HT1080 (cell line): ENCODE measurements at regions not wholly inside any gene's neighbourhood (a gene's known extent, or its start where the extent isn't known, plus 50 kb on each side); places are given as distances from the start of the nearest gene placed in this dataset.

Source experiments
- DNase-seq: peaks from one replicate; pipeline ENCODE4 v3.0.0-alpha.2; 2015; ENCODE audit warnings: low read depth

DNA sequence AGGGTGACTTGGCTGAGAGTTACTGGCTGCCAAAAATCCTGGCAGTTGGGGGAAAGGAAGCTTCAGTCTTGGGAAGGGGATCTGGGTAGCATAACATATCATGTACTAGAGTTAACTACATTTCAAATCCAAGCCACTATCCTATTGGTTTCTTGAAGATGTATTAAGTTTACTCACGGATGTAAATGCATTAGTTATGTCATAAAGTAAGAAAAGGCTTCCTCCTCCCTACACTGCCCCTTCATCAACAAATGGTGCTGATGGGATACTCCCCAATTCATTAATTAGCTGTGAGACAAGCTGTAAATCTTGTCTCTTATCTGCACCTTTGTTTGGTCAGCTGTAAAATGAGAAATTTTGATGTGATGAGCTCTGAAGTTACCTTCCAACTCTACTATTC lies 150.1 kb upstream of the SOX5 start:
- no peak for DNase-seq

DNA sequence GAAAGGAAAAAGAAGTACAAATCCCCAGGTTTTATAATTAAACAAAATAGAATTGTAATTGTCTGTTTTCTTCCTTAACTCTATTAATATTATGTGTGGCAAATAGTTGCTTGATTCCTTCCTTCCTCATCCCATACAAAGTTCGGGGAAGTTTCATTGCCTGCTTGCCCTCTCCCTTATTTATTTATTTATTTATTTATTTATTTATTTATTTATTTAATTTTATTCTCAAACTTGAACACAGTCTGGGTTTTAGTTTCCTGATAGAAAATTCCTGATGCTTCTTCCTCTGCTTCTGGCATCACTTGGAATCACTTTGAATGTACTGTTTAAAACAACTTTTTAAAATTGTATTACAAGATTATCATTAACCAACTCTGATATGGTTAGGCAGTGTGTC lies 145.8 kb upstream of the SOX5 start:
- DNase-seq: no peak

DNA sequence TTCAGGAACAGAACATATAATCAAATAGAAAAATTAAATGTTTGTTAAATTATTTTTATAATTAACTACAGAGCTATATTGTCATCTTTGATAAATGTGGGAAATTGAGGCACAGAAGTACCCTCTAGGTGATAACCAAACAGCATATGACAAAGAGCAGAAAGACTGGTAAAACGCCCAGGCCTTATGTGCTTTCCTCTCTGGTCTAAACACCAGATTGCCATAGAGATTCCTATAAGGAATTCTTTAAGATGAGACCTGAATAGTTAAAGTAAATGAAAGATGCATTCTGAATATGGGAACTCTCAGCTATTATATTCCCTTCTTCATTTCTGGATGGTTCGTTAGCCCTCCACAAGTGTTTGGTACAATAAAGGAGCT lies 140.0 kb upstream of the SOX5 start:
- DNase-seq: no peak

DNA sequence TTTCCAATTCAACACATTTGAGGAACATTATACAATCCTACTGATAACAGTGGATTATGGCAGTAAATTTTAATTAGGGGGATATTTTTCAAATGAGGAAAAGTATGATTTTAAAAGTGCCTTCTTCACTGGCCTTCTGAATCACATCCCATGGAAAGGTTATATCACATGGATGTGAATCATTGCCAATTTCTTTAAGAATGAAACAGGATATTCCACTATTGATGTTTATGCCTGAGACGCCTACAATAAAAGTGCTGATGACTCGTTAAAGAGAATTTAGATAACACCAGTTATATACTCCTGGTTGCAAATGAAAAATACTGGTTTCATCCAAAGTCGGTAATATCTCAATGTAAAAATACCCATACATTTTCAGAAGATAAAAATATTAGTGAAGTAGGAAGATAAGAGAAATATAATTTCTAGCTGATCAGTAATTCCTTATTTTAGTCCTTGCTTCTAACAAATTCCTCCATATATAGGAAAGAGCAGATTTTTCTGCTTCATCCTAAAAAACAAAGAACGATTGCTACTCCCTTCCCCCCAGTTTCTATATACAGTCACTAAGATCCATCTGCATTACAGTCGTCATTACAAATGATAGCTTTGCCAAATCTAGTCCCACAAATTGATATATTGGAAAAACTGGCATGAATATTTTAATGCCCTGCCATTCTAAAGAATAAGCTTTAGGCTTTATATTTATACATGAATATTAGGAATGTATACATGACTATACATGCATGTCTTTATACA lies 139.5 kb upstream of the SOX5 start:
- DNase-seq: no peak

DNA sequence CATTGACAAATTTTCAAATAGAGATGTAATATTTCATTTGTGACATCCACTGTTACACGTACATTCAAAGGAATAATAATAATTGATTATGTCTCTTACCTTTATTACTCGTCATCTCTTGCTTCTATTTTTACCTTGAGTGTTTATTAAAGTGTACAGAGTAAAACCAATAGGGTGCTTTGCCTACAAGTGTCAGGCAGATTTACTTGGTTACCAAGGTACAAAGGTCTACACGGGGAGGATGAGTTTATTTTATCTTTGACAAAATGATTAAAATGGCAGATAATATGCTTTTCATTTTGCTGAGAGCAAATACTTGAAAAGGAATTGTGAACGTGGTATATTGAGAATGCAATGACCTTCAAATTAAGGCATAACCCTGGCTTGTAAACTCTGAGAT lies 137.8 kb upstream of the SOX5 start:
- no peak for DNase-seq

DNA sequence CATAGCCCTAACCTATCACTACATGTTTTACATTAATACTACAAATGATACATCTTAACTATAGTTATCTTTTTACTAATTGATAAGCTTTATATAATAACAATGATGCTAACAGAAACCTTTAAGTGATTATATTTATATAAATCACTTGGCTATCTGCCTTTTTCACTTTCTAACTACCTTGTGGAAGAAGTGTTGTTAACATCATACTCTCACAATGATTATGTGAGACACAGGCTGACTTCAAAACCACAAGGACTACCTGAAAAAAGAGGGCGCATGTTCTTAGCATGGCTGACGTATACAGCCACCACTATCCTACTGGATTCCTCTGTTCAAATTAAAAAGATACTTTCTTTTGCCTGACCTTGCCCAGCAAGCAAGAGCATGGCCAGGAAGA lies 135.3 kb upstream of the SOX5 start:
- DNase-seq: no peak

DNA sequence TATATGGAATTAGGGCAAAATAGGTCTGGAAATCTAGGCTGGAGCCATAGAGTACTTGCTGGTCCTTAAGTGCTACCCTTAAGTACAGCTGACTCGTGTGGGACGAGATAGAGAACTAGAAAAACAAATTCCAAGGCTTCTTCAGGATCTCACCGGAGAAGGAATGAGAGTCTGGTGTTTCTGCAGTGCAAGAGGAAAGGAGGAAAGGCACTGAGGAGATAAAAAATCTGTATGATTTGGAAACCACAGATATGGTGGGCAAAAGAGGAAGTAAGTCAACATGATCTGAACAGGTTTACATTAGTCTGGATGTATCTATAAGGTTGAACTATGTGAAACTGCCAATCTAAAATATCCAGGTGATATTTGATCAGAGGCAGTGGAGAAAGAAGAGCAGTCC lies 134.4 kb upstream of the SOX5 start:
- DNase-seq: no peak

DNA sequence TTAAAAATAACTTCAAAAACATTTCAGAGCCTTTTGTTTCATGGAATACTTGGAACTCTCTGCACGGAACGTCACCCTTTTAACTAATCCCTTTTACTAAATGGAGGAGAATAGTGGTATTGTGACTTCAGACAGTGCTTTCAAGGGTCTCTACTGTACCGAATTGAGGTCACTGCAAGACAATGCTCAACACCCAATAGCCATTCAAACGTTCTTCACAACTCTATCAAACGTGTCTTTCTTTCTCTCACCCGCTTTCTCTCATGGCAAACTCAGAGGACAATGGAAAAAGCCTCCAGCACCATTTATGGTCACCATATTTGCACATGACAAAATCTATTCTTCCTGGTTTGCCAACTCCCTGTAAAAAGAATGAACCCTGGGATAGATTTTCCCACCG lies 132.1 kb upstream of the SOX5 start:
- no peak for DNase-seq

DNA sequence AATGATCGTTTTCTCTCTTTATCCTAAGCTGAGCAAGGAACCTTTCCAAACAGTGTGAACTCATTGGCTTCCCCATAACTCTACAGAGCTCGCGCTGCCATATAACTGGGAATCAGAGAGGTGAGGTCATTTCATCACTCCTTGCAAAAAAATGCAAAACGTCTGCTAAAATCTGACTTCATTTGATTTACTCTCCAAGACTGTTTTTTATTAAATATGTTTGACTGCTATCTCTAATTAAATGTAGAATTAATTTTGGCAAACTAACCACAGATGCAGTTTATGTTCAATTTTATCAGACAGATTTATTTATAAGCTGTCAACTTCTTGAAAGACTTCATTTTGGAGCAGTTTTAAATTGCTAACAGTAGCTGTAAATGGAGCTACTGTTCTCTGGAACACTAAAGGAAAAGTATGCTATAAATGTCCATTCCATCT lies 131.6 kb upstream of the SOX5 start:
- DNase-seq: no peak

DNA sequence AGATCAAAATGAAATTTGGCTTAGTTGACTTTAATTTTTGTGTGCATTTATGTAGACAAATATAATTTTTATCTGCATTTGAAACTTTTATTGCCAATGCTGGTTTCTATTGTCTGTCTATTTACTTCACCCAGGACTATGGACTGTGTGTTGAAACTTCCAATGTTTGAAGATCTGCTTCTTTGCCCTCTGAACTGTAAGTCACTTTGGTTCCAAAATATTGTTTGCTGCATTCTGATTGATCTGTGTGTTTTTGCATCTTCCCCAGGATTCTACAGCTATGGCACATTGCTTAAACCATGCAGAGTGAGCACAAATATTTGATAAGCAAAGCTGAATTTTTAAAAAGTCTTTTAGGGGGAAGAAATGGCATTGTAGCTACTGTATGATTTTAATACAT lies 131.0 kb upstream of the SOX5 start:
- no peak for DNase-seq

DNA sequence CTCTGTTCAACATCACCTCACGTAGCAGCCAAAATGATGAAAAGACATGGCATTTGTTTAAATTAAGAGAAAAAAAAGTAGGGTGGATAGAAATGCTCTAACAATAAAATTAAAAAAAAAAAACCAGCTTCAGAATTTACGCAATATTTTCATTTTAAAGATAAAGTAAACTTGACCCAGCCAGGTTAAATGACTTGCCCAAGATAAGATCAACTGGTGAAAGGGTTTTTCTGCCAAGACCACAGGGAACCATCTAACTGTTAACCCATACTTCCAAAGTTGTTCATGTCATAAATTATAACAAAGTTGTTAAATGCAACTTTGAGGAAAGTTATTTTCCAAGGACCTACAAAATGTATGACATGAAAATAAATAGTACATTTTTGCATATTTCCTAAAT lies 129.6 kb upstream of the SOX5 start:
- no peak for DNase-seq

DNA sequence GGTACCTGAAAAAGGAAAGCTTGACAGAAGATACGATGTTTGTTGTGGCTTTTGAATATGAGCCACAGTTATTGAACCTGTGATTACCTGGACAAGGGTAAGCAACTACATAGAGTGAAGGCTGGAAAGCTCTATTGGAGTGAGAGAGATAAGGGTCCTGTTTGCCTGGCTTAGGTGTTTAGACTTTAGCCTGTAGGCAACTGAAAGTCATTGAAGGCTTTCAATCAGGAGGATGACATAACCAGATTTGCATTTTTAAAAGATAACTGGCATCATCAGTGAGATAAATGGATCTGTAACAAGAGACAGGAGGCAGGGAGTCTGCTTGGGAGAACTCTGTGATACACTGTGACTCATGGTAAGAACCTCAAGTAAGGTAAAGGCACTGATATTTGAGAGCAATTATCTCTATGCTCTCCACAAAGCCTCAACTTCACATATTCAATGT lies 128.9 kb upstream of the SOX5 start:
- DNase-seq: peak; percentile 6

DNA sequence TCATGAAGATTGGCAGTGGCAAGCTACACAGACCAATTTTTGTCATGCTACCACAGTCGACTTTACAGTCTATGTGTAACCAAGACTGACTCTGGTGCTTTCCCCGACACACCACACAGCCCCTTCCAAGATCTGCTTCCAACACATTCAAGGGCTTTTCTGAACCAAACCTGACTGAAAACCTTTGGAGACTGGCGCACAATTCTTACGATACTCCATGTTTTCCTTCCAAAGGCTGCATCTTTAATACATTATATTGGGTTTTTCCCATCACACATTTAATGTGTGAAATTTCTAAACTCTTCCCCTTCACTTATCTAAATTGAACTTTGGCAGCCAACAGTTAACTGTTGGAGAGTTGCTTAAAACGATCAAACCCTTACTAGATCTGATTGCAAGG lies 127.7 kb upstream of the SOX5 start:
- DNase-seq: no peak

DNA sequence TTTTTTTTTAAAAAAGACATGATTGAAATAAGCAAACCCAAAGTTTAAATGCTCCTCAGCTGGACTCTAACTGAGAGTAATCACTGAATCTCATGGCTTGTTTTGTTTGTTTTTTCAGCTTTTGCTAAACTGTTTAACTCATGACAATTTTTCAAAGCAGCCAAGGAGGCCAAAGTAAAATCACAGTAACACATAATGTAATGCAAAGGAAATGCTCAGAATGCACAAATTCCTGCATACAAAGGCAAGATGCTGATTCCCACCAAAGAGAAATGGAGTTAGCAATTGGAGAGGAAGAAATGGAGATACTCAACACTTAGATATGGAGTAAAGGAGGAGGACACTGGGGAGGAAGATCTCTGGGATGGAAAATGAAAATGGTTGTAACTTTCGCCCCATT lies 126.2 kb upstream of the SOX5 start:
- no peak for DNase-seq

DNA sequence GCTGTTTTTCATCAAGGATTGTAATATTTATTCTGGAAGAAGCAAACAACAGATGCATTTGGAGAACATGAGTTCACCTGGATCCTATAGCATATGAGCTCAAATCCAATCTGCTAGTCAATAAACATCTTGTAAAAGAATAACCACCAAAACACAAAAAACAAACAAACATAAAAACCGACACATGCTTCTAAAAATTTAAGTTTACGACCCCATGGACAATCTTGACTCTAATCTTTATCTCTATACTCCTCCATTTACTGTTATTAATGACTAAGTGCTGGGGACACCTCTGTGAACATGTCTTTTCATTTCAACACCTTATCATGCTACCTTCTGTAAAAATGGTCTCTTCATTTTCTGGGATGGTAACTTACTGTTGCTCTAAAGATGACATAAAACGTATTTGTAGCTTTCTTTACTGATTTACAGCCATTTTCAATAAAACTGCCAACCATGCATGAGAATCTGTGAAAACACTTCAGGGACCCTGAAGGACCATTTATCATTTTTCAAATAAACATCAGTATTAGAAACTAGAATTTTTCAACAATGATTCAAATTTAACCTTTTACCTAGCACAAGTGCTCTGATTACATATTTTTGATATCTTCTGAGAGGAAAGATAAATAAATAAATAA lies 123.8 kb upstream of the SOX5 start:
- DNase-seq: no peak

DNA sequence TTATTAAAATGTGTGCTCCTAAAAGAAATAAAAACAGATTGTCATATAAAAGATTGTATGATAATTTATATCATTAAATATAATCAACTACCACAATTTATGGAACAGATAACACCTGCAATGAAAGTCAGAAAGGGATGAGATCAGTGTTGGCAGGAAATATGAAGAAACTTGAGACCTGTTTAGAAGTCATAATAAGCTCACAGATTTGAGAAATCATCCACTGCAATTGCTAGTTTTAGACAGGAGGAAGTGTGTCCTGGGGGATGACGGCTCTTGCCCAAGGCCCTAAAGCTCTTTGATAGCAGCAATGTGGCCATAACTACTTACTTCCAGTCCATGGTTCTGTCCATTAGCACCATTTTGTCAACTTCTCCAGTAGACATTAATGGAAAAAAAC lies 122.8 kb upstream of the SOX5 start:
- no peak for DNase-seq

DNA sequence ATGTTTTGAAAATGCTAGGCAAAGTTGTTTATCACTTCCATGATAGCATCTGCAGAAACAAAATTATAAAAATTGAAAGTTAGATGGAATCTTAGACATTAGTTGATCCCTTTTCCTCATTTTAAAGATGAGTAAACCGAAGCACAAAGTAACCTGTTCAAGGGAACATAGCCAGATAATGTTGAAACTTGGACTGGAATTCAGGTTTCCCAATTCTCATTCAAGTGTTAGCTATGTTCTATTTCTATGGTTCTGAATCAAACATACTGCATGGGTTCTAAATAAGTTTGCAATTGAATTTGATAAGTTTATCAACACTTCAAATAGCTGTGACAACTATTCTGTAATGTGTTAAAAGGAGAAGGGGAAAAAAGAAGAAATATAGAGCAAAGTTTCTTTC lies 122.4 kb upstream of the SOX5 start:
- DNase-seq: no peak

DNA sequence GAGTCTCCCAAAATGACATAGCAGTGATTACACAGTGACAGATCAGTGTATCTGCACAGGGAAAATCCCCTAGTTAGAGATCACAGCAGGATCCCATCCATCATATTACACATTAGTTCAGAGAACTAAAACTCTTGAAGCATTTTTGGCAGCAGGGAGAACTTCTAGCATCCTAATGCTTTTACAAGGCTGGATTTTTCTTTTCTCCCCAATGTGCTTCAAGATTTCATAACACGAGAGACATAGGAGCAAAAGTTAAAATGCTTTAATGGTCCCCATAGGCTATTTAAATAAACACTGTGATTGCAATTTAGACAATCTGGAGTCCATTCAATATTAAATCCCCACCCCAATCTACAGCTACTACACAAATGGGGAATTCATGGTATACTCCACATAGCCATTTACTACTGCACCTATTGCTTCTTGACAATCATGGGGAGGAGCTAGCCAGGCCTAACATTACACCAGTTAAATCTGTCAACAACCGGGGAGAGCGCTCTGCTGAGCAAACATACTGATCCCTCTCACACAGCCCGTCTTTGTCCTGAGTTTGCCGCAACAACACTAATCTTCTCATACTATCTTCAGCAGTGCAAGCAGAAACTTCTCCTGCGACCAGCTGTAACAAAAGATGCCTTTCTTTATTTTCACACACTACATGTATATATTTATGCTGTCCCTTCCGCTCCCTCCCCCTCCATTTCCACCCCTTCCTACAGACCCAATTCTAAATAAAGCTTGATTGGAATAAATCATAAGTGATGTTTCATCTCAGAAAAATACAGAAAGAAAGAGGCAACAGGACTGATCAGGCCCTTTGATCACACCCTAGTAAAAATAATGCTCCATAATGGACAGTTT lies 120.3 kb upstream of the SOX5 start:
- no peak for DNase-seq

DNA sequence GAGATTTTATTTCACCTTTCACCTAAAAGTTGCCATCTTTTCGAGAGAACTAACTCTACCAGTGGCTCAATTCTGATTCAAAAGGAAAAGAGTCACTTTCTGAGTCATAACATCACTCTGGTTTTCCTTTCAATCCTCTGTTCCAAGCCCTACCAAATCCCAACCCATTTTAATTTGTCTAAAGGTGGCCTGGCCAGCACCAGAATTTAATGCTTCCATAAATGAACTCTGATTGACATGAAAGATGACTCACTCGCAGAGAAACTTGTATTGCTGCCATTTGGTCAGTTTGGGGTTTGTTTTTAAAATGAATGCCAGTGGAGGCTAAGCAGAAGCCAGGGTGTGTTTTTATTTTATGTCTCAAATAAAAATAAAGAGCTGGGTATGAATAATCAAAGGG lies 117.4 kb upstream of the SOX5 start:
- peak; percentile 74 for DNase-seq

DNA sequence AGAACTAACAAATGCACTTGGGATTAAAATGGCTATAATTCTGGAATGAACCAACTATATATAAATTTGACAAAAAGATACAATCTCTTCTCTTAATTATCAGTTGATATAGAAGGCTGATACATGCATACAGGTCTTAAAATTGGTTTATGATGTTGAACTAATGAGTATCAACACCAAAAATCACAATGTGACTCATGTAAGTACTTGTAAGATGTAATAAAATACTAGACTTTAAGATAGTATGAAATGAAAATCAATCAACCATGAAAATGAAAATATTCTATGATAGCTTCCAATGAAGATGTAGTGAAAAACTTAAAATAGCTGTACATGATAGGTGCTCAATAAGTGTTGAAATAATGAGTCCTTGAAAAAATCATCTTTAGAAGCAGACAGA lies 116.6 kb upstream of the SOX5 start:
- no peak for DNase-seq

DNA sequence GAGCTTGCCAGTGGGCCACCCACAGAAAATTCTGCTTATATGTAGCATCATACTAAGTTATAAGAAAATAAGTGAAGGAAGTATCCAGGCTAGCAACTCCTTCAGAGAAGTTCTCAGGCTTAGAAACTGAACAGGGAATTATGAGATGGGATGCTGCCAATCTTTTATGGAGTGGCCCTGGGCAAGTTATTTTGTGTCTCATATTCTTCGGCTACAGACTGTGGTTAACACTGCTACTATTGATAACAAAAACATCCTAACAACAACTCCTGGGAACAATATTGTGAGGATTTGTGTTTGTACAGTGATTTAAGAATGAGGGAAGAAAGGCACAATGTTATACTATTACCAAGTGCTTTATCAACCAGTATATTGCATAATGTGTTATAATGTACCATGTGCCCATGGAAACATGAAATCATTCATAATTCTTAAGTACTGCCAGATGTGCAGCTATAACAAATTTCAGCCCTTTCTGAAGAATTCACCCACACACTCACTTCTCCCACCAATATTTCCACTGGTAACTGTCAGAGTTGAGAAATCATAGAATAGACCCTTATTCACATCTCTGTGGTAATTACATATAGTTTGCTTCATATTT lies 113.3 kb upstream of the SOX5 start:
- no peak for DNase-seq

DNA sequence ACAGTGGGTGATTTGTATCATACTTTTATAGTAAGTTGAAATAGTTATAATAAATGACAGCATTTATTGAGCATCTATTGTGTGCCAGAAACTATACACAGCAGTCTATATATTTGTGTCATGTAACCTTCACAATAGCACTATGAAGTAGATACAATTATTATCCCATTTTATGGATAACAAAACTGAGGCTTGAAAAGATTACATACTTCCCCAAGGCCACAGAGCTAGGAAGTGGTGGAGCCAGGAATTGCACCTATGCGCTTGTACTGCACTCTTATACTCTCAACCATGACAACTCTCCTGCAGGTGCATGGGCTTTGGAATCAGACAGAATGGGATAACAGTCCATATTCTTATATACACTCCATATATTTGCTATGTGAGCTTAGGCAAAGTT lies 110.6 kb upstream of the SOX5 start:
- no peak for DNase-seq
